Skin of body (tissue), 1 donor: ENCODE measurements at regions not wholly inside any gene's neighbourhood (a gene's known extent, or its start where the extent isn't known, plus 50 kb on each side); places are given as distances from the start of the nearest gene placed in this dataset.
"Not testable (repeated sequence)": the region's sequence is repeated elsewhere in the genome, so short reads cannot be mapped to it uniquely, and the experiment has no call there.

Source experiments
- DNase-seq: peaks from one replicate; lab custom pipeline; 2025; lab: John Stamatoyannopoulos, UW

GRCh38 chr2:5123582-5124196 lies 568.5 kb upstream of the SOX11 start:
- no peak for DNase-seq

GRCh38 chr2:5125017-5125730 lies 567.0 kb upstream of the SOX11 start:
- DNase-seq, result no peak

- no peak for DNase-seq
These were observed 559.9 kb upstream of the SOX11 start for GRCh38 chr2:5132281-5132680.

GRCh38 chr2:5140347-5140746 lies 551.8 kb upstream of the SOX11 start:
- DNase-seq, result no peak

- no peak for DNase-seq
These were observed 548.0 kb upstream of the SOX11 start for GRCh38 chr2:5144159-5144558.

- DNase-seq, result no peak
These were observed 547.1 kb upstream of the SOX11 start for GRCh38 chr2:5145053-5145452.

GRCh38 chr2:5145801-5146200 lies 546.4 kb upstream of the SOX11 start:
- DNase-seq, result no peak

- no peak for DNase-seq
These were observed 543.6 kb upstream of the SOX11 start for GRCh38 chr2:5148392-5149085.

- DNase-seq, result no peak
These were observed 541.3 kb upstream of the SOX11 start for GRCh38 chr2:5150871-5151270.

GRCh38 chr2:5164776-5165525 lies 527.2 kb upstream of the SOX11 start:
- no peak for DNase-seq

- DNase-seq, result no peak
These were observed 519.3 kb upstream of the SOX11 start for GRCh38 chr2:5172923-5173322.

- DNase-seq, result no peak
These were observed 518.2 kb upstream of the SOX11 start for GRCh38 chr2:5173876-5174535.

GRCh38 chr2:5175231-5175630 lies 517.0 kb upstream of the SOX11 start:
- no peak for DNase-seq

- no peak for DNase-seq
These were observed 515.4 kb upstream of the SOX11 start for GRCh38 chr2:5176764-5177163.

GRCh38 chr2:5183031-5183430 lies 509.2 kb upstream of the SOX11 start:
- no peak for DNase-seq

- no peak for DNase-seq
These were observed 504.9 kb upstream of the SOX11 start for GRCh38 chr2:5187283-5187682.

GRCh38 chr2:5188636-5189035 lies 503.5 kb upstream of the SOX11 start:
- DNase-seq, result no peak

GRCh38 chr2:5190023-5190422 lies 502.2 kb upstream of the SOX11 start:
- DNase-seq, result no peak

GRCh38 chr2:5195636-5196035 lies 496.5 kb upstream of the SOX11 start:
- DNase-seq, result no peak

GRCh38 chr2:5203134-5203755 lies 488.9 kb upstream of the SOX11 start:
- no peak for DNase-seq

GRCh38 chr2:5206742-5207141 lies 485.4 kb upstream of the SOX11 start:
- DNase-seq, result not testable (repeated sequence)
